Choroid plexus epithelial cell (primary cell): ENCODE measurements at regions not wholly inside any gene's neighbourhood (a gene's known extent, or its start where the extent isn't known, plus 50 kb on each side); places are given as distances from the start of the nearest gene placed in this dataset.

Source experiments
- DNase-seq: peaks from one replicate; pipeline ENCODE4 v3.0.0-alpha.2; 2010; ENCODE audit warnings: low read depth
- H3K4me3 ChIP-seq: 2 replicates; pipeline ENCODE4 v1.5.1; 2011; ENCODE audit warnings: low read depth, mild to moderate bottlenecking, control low read depth, low read length, moderate library complexity
- CTCF ChIP-seq: conservative IDR thresholded peaks from 2 replicates; pipeline ENCODE4 v1.5.1; 2011; ENCODE audit warnings: low read depth, mild to moderate bottlenecking, control low read depth, inconsistent platforms, low read length, moderate library complexity

GRCh38 chrX:574830-575229, 55.8 kb upstream of the SHOX start:
- H3K4me3 ChIP-seq = no peak overlapping the region
- no peak for DNase-seq
- TF ChIP-seq CTCF = no peak

GRCh38 chrX:576904-577560, 53.6 kb upstream of the SHOX start:
- TF ChIP-seq CTCF = no peak
- H3K4me3 ChIP-seq = no peak overlapping the region
- DNase-seq = no peak

- H3K4me3 ChIP-seq = no peak overlapping the region
- TF ChIP-seq CTCF = no peak
- DNase-seq = no peak
Observed at GRCh38 chrX:578531-578930, 52.1 kb upstream of the SHOX start.

GRCh38 chrX:580030-580429, 50.6 kb upstream of the SHOX start:
- no peak for TF ChIP-seq CTCF
- no peak for DNase-seq
- H3K4me3 ChIP-seq = no peak overlapping the region
